Mucosa of descending colon (tissue), 3 donors: ENCODE measurements at regions not wholly inside any gene's neighbourhood (a gene's known extent, or its start where the extent isn't known, plus 50 kb on each side); places are given as distances from the start of the nearest gene placed in this dataset.

Source experiments
- ATAC-seq: fragments of 200-7000 bp; cut with Tn5 transposase; one replicate; pipeline ENCODE4 v1.9.1; 2020; ENCODE audit warnings: mild to moderate bottlenecking, moderate library complexity
- DNase-seq, 3 donors: peaks; one replicate each; pipeline ENCODE4 v3.0.0-alpha.2; 2020
- H3K36me3 ChIP-seq: fragments of 200-600 bp; one replicate; pipeline ENCODE4 v1.8.0; 2021; ENCODE audit warnings: low read depth, mild to moderate bottlenecking
- H3K4me1 ChIP-seq: fragments of 200-600 bp; one replicate; pipeline ENCODE4 v1.8.0; 2021; ENCODE audit warnings: low read depth, mild to moderate bottlenecking
- H3K4me3 ChIP-seq: fragments of 200-600 bp; one replicate; pipeline ENCODE4 v1.8.0; 2021; ENCODE audit warnings: mild to moderate bottlenecking
- H3K9me3 ChIP-seq: fragments of 200-600 bp; one replicate; pipeline ENCODE4 v1.8.0; 2021; ENCODE audit warnings: mild to moderate bottlenecking
- intact Hi-C, 2 donors: fragments of 100-400 bp; cut with DNase I in 1 of 2; cut with micrococcal nuclease in 1 of 2; formaldehyde crosslinking; loops; one replicate each; pipeline versions ENCODE4 v1.11.0 to v1.11.1; 2022; cut with DNase I, micrococcal nuclease
- TF ChIP-seq, protein P1 (sequence below): fragments of 200-600 bp; IDR thresholded peaks from one replicate; pipeline ENCODE4 v1.8.0; 2022; ENCODE audit warnings: antibody characterized with exemption, mild to moderate bottlenecking
- donor health status: DM: no; HTN: no; CAD: no; lungs with moderate emphysema.
- donor health status: DM: no; HTN: no; CAD: no.
- donor health status: DM: no; HTN: yes; CAD: no.

DNA sequence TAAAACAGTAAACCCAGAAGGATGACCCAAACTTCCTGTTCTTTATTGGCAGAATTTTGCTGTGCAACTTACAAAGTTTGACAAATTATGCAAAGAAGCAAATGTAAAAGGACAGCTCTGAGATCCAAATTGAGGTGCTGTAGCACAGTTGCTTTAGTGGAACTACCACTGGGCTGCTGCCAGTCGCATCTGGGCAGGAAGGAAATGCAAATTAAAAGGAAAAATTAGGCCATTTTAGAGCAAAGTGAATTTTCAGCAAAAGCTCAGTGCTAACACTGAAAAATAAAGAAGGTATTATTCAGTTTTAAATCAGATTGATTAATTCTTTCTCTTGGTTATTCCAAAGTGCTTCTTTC is 104.5 kb downstream of the ZMAT3 start:
- H3K4me3 ChIP-seq = no peak overlapping the region
- H3K4me1 ChIP-seq = peaks cover 6% of the 10 kb centered on the region
- TF ChIP-seq, protein P1, sequence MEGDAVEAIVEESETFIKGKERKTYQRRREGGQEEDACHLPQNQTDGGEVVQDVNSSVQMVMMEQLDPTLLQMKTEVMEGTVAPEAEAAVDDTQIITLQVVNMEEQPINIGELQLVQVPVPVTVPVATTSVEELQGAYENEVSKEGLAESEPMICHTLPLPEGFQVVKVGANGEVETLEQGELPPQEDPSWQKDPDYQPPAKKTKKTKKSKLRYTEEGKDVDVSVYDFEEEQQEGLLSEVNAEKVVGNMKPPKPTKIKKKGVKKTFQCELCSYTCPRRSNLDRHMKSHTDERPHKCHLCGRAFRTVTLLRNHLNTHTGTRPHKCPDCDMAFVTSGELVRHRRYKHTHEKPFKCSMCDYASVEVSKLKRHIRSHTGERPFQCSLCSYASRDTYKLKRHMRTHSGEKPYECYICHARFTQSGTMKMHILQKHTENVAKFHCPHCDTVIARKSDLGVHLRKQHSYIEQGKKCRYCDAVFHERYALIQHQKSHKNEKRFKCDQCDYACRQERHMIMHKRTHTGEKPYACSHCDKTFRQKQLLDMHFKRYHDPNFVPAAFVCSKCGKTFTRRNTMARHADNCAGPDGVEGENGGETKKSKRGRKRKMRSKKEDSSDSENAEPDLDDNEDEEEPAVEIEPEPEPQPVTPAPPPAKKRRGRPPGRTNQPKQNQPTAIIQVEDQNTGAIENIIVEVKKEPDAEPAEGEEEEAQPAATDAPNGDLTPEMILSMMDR = no peak
- ATAC-seq (no peak), DNase-seq (no peak)
- no peaks in the 10 kb centered on the region for H3K9me3 ChIP-seq
- H3K36me3 ChIP-seq = no peaks in the 10 kb centered on the region
- intact Hi-C loops = loop anchor here (10.0 kb wide), 2 partner anchors 522 to 532 kb away; no protein-coding TSS in a partner anchor

DNA sequence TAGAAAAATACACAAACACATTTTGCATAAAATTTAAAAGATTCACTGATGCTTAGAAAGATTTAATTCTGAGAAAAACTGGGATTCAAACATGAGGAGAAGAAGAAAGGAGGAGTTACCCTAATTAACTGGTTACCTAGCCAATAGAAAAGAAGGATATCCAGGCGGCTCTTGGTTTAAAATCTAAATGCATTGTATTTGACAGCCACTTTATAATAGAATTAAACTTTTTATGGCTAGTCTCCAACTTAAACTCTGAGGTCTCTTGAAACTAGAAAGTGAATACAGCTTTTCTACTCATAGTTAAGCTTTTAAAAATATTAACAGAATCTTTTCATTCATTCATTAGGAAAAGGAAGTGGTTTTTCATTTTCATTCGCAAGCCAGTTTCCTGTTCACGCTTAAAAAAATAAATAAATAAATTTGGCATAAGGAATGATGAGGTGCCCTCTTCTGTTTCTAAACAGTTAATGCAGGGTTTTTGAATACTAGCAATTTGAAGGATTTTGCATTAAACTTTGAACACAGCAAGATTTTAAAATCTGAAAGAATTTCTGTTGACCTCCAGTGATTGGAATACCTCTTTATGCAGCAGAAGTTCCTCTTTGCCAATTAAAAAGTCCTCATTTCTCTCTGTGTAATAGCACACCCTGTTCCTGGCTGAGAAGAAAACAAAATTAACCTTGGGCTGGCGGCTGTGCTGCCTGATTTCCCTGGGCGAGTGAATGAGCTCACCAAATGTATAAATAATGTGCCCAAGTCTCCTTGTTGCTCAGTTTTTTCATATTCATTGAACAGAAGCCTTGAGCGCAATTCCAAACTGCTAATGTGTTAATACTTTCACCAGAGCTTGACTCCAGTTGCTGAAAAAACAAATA is 105.1 kb downstream of the ZMAT3 start:
- no peaks in the 10 kb centered on the region for H3K36me3 ChIP-seq
- H3K4me1 ChIP-seq = peaks cover 6% of the 10 kb centered on the region
- H3K9me3 ChIP-seq = no peaks in the 10 kb centered on the region
- TF ChIP-seq, protein P1 = no peak
- intact Hi-C loops = loop anchor here (10.0 kb wide), 2 partner anchors 522 to 532 kb away; no protein-coding TSS in a partner anchor
- DNase-seq (no peak), ATAC-seq (no peak)
- no peak overlapping the region for H3K4me3 ChIP-seq

DNA sequence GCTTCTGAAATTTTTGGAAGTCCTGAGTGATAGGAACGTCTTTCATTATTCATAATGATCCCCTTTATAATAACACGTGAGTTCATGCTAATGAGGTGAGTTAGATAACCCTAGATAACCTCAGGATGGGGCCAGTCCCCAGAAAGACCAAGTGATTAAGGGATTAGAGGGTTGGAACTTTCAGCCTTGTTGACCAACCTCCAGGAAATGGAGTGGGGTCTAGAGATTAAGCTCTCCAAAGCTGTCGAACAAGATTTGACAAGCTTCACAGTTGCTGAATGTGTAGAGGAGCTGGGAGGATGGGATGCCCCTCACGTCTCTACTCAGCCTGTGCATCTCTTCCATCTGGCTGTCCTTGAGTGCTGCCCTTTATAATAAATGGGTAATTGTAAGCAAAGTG is 107.1 kb downstream of the ZMAT3 start:
- intact Hi-C loops = loop anchor here (10.0 kb wide), 2 partner anchors 520 to 530 kb away; no protein-coding TSS in a partner anchor
- no peaks in the 10 kb centered on the region for H3K9me3 ChIP-seq
- no peak overlapping the region for H3K4me3 ChIP-seq
- H3K4me1 ChIP-seq = peaks cover 6% of the 10 kb centered on the region
- DNase-seq (no peak), ATAC-seq (no peak)
- TF ChIP-seq, protein P1 = no peak
- H3K36me3 ChIP-seq = no peaks in the 10 kb centered on the region

DNA sequence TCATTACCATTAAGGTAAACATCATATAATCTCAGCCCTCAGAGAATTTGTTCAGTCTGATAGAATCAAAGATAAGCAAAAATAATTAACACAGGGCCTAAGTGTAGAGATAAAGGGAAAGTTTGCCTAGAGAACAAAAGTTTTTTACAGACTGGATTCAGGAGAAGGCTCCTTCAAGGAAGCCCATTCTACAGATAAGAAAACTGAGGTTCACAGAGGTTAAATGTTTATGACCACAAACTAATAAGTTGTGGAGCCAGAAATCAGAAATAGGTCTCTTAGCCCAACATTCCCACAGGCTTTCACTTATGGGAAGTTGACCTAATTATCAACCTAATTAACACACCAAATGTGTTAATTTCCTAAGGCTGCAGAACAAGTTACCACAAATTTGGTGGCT is 110.7 kb downstream of the ZMAT3 start:
- H3K4me3 ChIP-seq = no peak overlapping the region
- intact Hi-C loops = loop anchor here (10.0 kb wide), 2 partner anchors 516 to 526 kb away; no protein-coding TSS in a partner anchor
- DNase-seq = no peak
- no peaks in the 10 kb centered on the region for H3K36me3 ChIP-seq
- H3K9me3 ChIP-seq = no peaks in the 10 kb centered on the region
- H3K4me1 ChIP-seq = no peaks in the 10 kb centered on the region
- TF ChIP-seq, protein P1 = no peak
- ATAC-seq = no peak

DNA sequence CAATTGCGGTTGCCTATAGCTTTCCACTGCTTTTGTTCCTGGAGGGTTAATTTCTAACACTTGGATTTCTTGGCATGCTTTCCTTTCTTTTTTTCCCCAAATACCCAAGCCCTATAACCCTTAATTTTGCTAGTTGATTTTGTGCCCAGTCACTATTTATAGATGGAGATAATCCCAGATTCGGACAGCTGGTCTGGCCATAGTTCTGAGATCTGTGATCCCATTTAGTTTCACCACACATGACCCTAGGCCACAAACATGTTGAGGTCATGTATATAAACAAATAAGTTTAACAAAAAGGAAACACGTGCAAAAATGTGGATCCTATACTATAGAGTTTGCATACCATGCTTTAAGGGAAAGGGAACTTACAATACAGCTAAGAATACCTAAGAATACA is 111.4 kb downstream of the ZMAT3 start:
- Histone ChIP-seq H3K36me3 (no peaks in the 10 kb centered on the region), H3K4me1 (no peaks in the 10 kb centered on the region), H3K4me3 (no peak overlapping the region), H3K9me3 (no peaks in the 10 kb centered on the region)
- ATAC-seq (no peak), DNase-seq (no peak)
- TF ChIP-seq, protein P1 = no peak
- intact Hi-C loops = loop anchor here (10.0 kb wide), 2 partner anchors 515 to 525 kb away; no protein-coding TSS in a partner anchor
